Neural cell (in vitro differentiated cells): ENCODE measurements at regions not wholly inside any gene's neighbourhood (a gene's known extent, or its start where the extent isn't known, plus 50 kb on each side); places are given as distances from the start of the nearest gene placed in this dataset.

Experiments
- H2AFZ ChIP-seq: fragments of 200-600, 300-800 bp; sonication (generic), shearing (Covaris generic); 2 replicates; pipeline ENCODE4 v1.6.0; 2014; ENCODE audit warnings: low read depth, mild to moderate bottlenecking, antibody characterized with exemption, low read length, moderate library complexity
- H3F3A ChIP-seq: fragments of 200-600 bp; shearing (Covaris generic); 2 replicates; pipeline ENCODE4 v1.6.1; 2016; ENCODE audit warnings: mild to moderate bottlenecking, moderate library complexity, mixed read lengths, antibody characterized with exemption, low read length; ENCODE audit not compliant: insufficient read depth, poor library complexity, severe bottlenecking
- H3K27ac ChIP-seq: fragments of 200-600, 300-800 bp; sonication (generic), shearing (Covaris generic); 2 replicates; pipeline ENCODE4 v1.5.1; 2014; ENCODE audit warnings: mild to moderate bottlenecking, low read length, moderate library complexity
- H3K27me3 ChIP-seq: fragments of 300-800, 200-600 bp; sonication (generic), shearing (Covaris generic); 2 replicates; pipeline ENCODE4 v1.6.0; 2014; ENCODE audit warnings: mild to moderate bottlenecking, low read depth, low read length, moderate library complexity; ENCODE audit not compliant: insufficient read depth
- H3K36me3 ChIP-seq: fragments of 300-800, 200-600 bp; sonication (generic), shearing (Covaris generic); 2 replicates; pipeline ENCODE4 v1.5.1; 2014; ENCODE audit warnings: mild to moderate bottlenecking, antibody characterized with exemption, low read length, moderate library complexity; ENCODE audit not compliant: insufficient read depth
- H3K4me2 ChIP-seq: fragments of 300-800, 200-600 bp; sonication (generic), shearing (Covaris generic); 2 replicates; pipeline ENCODE4 v1.6.0; 2014; ENCODE audit warnings: mild to moderate bottlenecking, low read length
- H3K4me3 ChIP-seq: fragments of 300-800, 200-600 bp; sonication (generic), shearing (Covaris generic); 2 replicates; pipeline ENCODE4 v1.5.1; 2014; ENCODE audit warnings: mild to moderate bottlenecking, low read length, moderate library complexity
- H3K79me2 ChIP-seq: fragments of 200-600 bp; shearing (Covaris generic); replicated peaks from 2 replicates; pipeline ENCODE4 v1.6.0; 2014; ENCODE audit warnings: mild to moderate bottlenecking, low read length, moderate library complexity; ENCODE audit not compliant: insufficient read depth
- H3K9ac ChIP-seq: fragments of 300-800, 200-600 bp; sonication (generic), shearing (Covaris generic); 2 replicates; pipeline ENCODE4 v1.6.1; 2016; ENCODE audit warnings: mild to moderate bottlenecking, low read length, mixed read lengths
- H3K9me2 ChIP-seq: fragments of 200-600 bp; shearing (Covaris generic); 2 replicates; pipeline ENCODE4 v1.6.1; 2016; ENCODE audit warnings: mild to moderate bottlenecking, low read length, mixed read lengths; ENCODE audit not compliant: insufficient read depth
- H3K9me3 ChIP-seq: fragments of 200-600, 300-800 bp; sonication (generic), shearing (Covaris generic); 2 replicates; pipeline ENCODE4 v1.6.1; 2016; ENCODE audit warnings: mild to moderate bottlenecking, mixed run types, low read length, moderate library complexity, mixed read lengths
- H4K20me1 ChIP-seq: fragments of 200-600 bp; shearing (Covaris generic); 2 replicates; pipeline ENCODE4 v1.6.1; 2016; ENCODE audit warnings: mild to moderate bottlenecking, mixed run types; ENCODE audit not compliant: insufficient read depth
- EP300 ChIP-seq: fragments of 450-650 bp; conservative IDR thresholded peaks from 2 replicates; pipeline ENCODE4 v1.6.1; 2014; ENCODE audit warnings: antibody characterized with exemption, mild to moderate bottlenecking, moderate library complexity; ENCODE audit not compliant: poor library complexity, severe bottlenecking
- EZH2 ChIP-seq: fragments of 200-600, 300-800 bp; shearing (Covaris generic), sonication (generic); IDR thresholded peaks from 2 replicates; pipeline ENCODE4 v1.6.1; 2014; ENCODE audit warnings: antibody characterized with exemption, low read length, borderline replicate concordance, mild to moderate bottlenecking; ENCODE audit not compliant: insufficient read depth, poor library complexity, severe bottlenecking
- MXI1 ChIP-seq: fragments of 450-650 bp; conservative IDR thresholded peaks from 2 replicates; pipeline ENCODE4 v1.6.1; 2014; ENCODE audit warnings: antibody characterized with exemption, mild to moderate bottlenecking; ENCODE audit not compliant: poor library complexity, severe bottlenecking
- POLR2AphosphoS5 ChIP-seq: IDR thresholded peaks from 2 replicates; pipeline ENCODE4 v1.6.1; 2012
- RAD21 ChIP-seq: fragments of 450-650 bp; conservative IDR thresholded peaks from 2 replicates; pipeline ENCODE4 v1.6.1; 2014; ENCODE audit warnings: antibody characterized with exemption, mild to moderate bottlenecking, moderate library complexity
- SMC3 ChIP-seq: fragments of 450-650 bp; conservative IDR thresholded peaks from 2 replicates; pipeline ENCODE4 v1.6.1; 2014; ENCODE audit warnings: antibody characterized with exemption, mild to moderate bottlenecking, moderate library complexity; ENCODE audit not compliant: poor library complexity
- TAF1 ChIP-seq: IDR thresholded peaks from 2 replicates; pipeline ENCODE4 v1.6.1; 2012; ENCODE audit warnings: low read depth
- TF ChIP-seq, protein P1 (sequence below): fragments of 450-650 bp; IDR thresholded peaks from 2 replicates; pipeline ENCODE4 v1.5.1; 2014; ENCODE audit warnings: antibody characterized with exemption, mild to moderate bottlenecking, moderate library complexity; ENCODE audit not compliant: poor library complexity, severe bottlenecking
- TF ChIP-seq, protein P2 (sequence below): IDR thresholded peaks from 2 replicates; pipeline ENCODE4 v1.6.1; 2012; ENCODE audit warnings: borderline replicate concordance

DNA sequence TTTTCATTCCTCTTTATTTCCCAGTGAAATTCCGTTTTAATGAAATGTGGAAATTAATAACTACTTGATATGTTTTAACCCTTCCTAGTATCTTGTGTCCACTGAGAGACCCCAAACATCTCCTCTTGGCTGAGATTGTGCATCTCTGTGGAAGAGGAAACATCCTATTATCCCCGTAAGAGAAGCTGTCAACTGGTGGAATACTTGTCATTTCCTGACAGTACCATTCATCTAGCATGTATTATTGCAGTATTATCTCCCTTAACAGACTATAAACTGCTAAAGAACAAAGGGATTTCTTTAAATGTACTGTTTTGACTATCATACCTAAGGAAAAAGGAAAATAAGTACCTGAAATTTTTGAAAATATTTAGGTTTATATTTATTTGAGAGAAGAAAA, 277.3 kb upstream of the SLC7A11 start:
- H2AFZ ChIP-seq: no peak overlapping the region

DNA sequence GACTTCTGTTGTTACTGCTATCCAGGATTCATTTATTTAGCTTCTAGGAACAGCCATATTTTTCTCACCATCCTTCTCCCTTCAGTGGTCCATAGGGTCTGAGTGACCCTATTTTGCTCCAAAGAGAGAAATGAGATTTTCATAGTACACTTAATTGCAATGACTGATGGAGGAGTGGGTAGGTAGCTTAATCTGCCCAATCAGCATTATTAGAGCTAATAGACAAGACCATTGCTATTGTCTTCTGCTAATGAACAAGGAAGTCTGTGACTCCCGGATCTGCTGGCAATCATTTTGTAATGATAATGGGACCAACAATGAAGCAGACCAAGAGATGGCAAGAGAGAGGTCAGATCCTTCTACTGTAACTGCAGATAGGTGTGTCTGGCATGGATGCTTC, 271.4 kb upstream of the SLC7A11 start:
- no peaks in the 10 kb centered on the region for H4K20me1 ChIP-seq
- no peaks in the 10 kb centered on the region for H3K36me3 ChIP-seq
- no peak overlapping the region for H3K27ac ChIP-seq

More for the DNA sequence above, 277.3 kb upstream of the SLC7A11 start:
- TF ChIP-seq EP300 (peak; percentile 93), POLR2AphosphoS5 (peak; percentile 74), MXI1 (no peak), EZH2 (no peak)
- no peaks in the 10 kb centered on the region for H3K27me3 ChIP-seq
- no peak overlapping the region for H3K4me2 ChIP-seq
- H3F3A ChIP-seq: no peaks in the 10 kb centered on the region
- no peaks in the 10 kb centered on the region for H4K20me1 ChIP-seq
- H3K27ac ChIP-seq: peak overlapping the region; percentile 10
- no peak overlapping the region for H3K4me3 ChIP-seq
- H3K79me2 ChIP-seq: no peaks in the 10 kb centered on the region
- no peaks in the 10 kb centered on the region for H3K36me3 ChIP-seq
- no peaks in the 10 kb centered on the region for H3K9me3 ChIP-seq
- no peak overlapping the region for H3K9ac ChIP-seq
- H3K9me2 ChIP-seq: no peaks in the 10 kb centered on the region

More for the DNA sequence above, 271.4 kb upstream of the SLC7A11 start:
- no peak for TF ChIP-seq POLR2AphosphoS5
- TF ChIP-seq TAF1: no peak
- TF ChIP-seq EZH2: no peak
- TF ChIP-seq, protein P1, sequence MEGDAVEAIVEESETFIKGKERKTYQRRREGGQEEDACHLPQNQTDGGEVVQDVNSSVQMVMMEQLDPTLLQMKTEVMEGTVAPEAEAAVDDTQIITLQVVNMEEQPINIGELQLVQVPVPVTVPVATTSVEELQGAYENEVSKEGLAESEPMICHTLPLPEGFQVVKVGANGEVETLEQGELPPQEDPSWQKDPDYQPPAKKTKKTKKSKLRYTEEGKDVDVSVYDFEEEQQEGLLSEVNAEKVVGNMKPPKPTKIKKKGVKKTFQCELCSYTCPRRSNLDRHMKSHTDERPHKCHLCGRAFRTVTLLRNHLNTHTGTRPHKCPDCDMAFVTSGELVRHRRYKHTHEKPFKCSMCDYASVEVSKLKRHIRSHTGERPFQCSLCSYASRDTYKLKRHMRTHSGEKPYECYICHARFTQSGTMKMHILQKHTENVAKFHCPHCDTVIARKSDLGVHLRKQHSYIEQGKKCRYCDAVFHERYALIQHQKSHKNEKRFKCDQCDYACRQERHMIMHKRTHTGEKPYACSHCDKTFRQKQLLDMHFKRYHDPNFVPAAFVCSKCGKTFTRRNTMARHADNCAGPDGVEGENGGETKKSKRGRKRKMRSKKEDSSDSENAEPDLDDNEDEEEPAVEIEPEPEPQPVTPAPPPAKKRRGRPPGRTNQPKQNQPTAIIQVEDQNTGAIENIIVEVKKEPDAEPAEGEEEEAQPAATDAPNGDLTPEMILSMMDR: no peak
- no peak for TF ChIP-seq EP300
- TF ChIP-seq, protein P2, sequence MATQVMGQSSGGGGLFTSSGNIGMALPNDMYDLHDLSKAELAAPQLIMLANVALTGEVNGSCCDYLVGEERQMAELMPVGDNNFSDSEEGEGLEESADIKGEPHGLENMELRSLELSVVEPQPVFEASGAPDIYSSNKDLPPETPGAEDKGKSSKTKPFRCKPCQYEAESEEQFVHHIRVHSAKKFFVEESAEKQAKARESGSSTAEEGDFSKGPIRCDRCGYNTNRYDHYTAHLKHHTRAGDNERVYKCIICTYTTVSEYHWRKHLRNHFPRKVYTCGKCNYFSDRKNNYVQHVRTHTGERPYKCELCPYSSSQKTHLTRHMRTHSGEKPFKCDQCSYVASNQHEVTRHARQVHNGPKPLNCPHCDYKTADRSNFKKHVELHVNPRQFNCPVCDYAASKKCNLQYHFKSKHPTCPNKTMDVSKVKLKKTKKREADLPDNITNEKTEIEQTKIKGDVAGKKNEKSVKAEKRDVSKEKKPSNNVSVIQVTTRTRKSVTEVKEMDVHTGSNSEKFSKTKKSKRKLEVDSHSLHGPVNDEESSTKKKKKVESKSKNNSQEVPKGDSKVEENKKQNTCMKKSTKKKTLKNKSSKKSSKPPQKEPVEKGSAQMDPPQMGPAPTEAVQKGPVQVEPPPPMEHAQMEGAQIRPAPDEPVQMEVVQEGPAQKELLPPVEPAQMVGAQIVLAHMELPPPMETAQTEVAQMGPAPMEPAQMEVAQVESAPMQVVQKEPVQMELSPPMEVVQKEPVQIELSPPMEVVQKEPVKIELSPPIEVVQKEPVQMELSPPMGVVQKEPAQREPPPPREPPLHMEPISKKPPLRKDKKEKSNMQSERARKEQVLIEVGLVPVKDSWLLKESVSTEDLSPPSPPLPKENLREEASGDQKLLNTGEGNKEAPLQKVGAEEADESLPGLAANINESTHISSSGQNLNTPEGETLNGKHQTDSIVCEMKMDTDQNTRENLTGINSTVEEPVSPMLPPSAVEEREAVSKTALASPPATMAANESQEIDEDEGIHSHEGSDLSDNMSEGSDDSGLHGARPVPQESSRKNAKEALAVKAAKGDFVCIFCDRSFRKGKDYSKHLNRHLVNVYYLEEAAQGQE: no peak
- TF ChIP-seq SMC3: no peak
- no peak for TF ChIP-seq RAD21
- no peak for TF ChIP-seq MXI1
- Histone ChIP-seq H3K9ac (no peak overlapping the region), H3K9me2 (no peaks in the 10 kb centered on the region), H3F3A (no peaks in the 10 kb centered on the region), H3K9me3 (no peaks in the 10 kb centered on the region), H3K27me3 (no peaks in the 10 kb centered on the region), H3K4me2 (no peak overlapping the region), H3K4me3 (no peak overlapping the region), H3K79me2 (no peaks in the 10 kb centered on the region), H2AFZ (no peak overlapping the region)
